Thoracic aorta (tissue), 2 donors: ENCODE measurements at regions not wholly inside any gene's neighbourhood (a gene's known extent, or its start where the extent isn't known, plus 50 kb on each side); places are given as distances from the start of the nearest gene placed in this dataset.

ENCODE experiments used
- ATAC-seq: fragments of 150-250 bp; one replicate; pipeline ENCODE4 v1.8.0; 2017; ENCODE audit warnings: low read depth; ENCODE audit not compliant: insufficient number of reproducible peaks, low FRiP score
- DNase-seq: peaks from one replicate; pipeline ENCODE4 v3.0.0-alpha.2; 2020; ENCODE audit warnings: low spot score
- H3K27ac ChIP-seq, 2 donors: fragments of 200-600 bp; sonication (generic); 1 replicate in 1 of 2; 2 replicates in 1 of 2; pipeline ENCODE4 v1.5.1; 2016; ENCODE audit warnings: mild to moderate bottlenecking in 2 of 2, moderate library complexity in 2 of 2
- H3K27me3 ChIP-seq: fragments of 200-600 bp; sonication (generic); replicated peaks from 2 replicates; pipeline ENCODE4 v1.6.0; 2016; ENCODE audit warnings: mild to moderate bottlenecking; ENCODE audit not compliant: insufficient read depth
- H3K36me3 ChIP-seq: fragments of 200-600 bp; sonication (generic); one replicate; pipeline ENCODE4 v1.5.1; 2016
- H3K4me1 ChIP-seq, 2 donors: fragments of 200-600 bp; sonication (generic); 1 replicate in 1 of 2; 2 replicates in 1 of 2; pipeline versions ENCODE4 v1.5.1 to v1.6.0; 2016; ENCODE audit warnings: low read depth in 2 of 2, mild to moderate bottlenecking in 1 of 2; ENCODE audit not compliant: control insufficient read depth in 1 of 2
- H3K4me3 ChIP-seq: fragments of 200-600 bp; sonication (generic); 2 replicates; pipeline ENCODE4 v1.5.1; 2016; ENCODE audit warnings: mild to moderate bottlenecking
- H3K9me3 ChIP-seq: fragments of 200-600 bp; sonication (generic); 2 replicates; pipeline ENCODE4 v1.5.1; 2016
- TF ChIP-seq, protein P1 (sequence below): fragments of 200-600 bp; sonication (generic); IDR thresholded peaks from one replicate; pipeline ENCODE4 v1.5.1; 2019; ENCODE audit warnings: antibody characterized with exemption

DNA sequence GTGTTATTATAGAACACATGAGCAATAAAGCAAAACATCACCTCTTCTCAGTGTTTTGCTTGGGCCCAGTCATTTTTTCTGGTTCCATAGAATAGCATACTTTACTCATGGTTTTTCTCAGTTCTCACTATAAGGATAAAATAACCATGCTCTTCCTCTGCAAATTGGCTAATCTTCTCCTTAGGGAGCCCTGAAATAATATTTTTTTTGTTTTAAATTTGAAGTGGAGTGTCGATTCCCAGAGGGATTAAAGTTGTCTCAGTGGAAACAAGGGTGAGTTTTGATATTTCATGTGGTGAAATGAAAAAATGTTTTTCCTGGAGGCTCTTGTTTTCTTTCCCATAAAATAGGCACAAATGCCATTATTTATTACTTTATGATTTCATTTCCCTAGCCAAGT, 127.3 kb downstream of the NOC3L start:
- H3K4me3 ChIP-seq, result no peak overlapping the region
- peaks cover 3 to 11% of the 10 kb centered on the region in 2 donors for H3K4me1 ChIP-seq
- H3K36me3 ChIP-seq, result peaks cover 4% of the 10 kb centered on the region
- H3K27ac ChIP-seq, result no peak overlapping the region
- ATAC-seq, result no peak
- TF ChIP-seq, protein P1, sequence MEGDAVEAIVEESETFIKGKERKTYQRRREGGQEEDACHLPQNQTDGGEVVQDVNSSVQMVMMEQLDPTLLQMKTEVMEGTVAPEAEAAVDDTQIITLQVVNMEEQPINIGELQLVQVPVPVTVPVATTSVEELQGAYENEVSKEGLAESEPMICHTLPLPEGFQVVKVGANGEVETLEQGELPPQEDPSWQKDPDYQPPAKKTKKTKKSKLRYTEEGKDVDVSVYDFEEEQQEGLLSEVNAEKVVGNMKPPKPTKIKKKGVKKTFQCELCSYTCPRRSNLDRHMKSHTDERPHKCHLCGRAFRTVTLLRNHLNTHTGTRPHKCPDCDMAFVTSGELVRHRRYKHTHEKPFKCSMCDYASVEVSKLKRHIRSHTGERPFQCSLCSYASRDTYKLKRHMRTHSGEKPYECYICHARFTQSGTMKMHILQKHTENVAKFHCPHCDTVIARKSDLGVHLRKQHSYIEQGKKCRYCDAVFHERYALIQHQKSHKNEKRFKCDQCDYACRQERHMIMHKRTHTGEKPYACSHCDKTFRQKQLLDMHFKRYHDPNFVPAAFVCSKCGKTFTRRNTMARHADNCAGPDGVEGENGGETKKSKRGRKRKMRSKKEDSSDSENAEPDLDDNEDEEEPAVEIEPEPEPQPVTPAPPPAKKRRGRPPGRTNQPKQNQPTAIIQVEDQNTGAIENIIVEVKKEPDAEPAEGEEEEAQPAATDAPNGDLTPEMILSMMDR, result no peak
- no peaks in the 10 kb centered on the region for H3K27me3 ChIP-seq
- no peaks in the 10 kb centered on the region for H3K9me3 ChIP-seq
- no peak for DNase-seq

DNA sequence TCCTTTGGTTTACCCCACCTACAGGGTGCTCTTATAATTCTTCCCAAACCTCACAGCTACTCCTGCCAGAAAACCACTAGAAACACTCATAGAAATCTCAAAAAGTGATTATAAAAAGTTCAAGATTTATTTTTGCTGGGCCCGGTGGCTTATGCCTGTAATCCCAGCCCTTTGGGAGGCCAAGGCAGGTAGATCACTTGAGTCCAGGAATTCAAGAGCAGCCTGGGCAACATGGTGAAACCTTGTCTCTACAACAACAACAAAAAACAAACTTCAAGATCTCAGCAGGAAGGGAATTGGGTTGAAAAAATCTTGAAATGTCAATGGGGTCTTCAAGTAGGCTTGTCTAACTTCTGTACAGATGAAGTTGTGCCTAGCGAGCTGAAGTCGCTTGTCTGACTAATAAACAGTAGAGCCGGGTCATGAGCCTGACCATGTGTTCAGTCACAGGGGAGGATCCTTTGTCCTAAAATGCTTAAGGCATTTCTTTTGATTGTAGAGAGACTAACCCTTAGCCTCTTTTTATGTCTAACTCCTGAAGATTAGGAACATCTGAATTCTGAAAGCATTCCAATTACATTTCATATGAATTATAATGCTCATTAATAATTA, 124.6 kb downstream of the NOC3L start:
- no peak for DNase-seq
- Histone ChIP-seq H3K27ac (no peak overlapping the region), H3K4me3 (no peak overlapping the region), H3K4me1 (peaks cover 3 to 17% of the 10 kb centered on the region in 2 donors), H3K9me3 (no peaks in the 10 kb centered on the region), H3K36me3 (peaks cover 4% of the 10 kb centered on the region), H3K27me3 (no peaks in the 10 kb centered on the region)
- no peak for ATAC-seq
- TF ChIP-seq, protein P1, result no peak

DNA sequence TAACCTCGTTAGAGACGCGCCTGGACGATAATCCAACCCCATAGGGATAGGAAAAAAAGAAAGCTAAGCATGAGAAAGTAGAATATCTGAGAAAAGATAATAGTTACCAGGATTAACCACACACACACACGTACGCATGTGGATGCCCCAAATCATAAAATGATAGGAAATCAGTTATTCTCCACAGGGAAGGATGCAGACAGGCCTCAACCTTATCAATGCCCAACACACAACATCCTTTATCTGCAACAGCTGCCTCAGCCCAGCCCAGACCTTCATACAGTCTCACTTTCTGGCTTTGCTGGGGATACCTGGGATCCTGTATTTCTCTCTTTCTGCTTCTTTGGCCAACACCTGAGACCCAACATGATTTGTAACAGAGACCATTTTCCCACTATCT, 123.0 kb downstream of the NOC3L start:
- Histone ChIP-seq H3K9me3 (no peaks in the 10 kb centered on the region), H3K27ac (no peak overlapping the region), H3K36me3 (no peaks in the 10 kb centered on the region), H3K4me1 (peaks cover 3 to 17% of the 10 kb centered on the region in 2 donors), H3K27me3 (no peaks in the 10 kb centered on the region), H3K4me3 (no peak overlapping the region)
- DNase-seq (no peak), ATAC-seq (no peak)
- TF ChIP-seq, protein P1, result no peak

DNA sequence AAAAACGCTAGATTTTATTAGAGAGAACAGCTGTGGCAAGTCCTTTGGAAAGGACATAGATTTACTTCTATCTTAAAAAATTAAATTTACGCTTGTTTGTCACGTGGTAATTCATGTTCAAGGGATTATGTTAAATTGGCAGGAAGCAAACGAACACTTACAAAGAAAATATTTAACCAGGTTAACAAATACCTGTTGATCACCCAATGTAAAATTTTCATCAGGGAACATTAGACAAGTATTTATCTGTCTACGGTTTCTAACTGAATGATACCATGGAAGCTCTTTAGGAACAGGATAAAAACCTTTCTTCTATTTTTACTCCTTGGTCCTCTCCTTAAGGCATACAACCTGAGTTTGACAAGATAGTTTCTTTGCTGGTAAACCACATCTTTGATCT, 122.2 kb downstream of the NOC3L start:
- no peaks in the 10 kb centered on the region for H3K36me3 ChIP-seq
- ATAC-seq (no peak), DNase-seq (no peak)
- H3K4me1 ChIP-seq, result peaks cover 0 to 11% of the 10 kb centered on the region in 2 donors
- H3K9me3 ChIP-seq, result no peaks in the 10 kb centered on the region
- no peak overlapping the region for H3K4me3 ChIP-seq
- no peaks in the 10 kb centered on the region for H3K27me3 ChIP-seq
- TF ChIP-seq, protein P1, result no peak
- H3K27ac ChIP-seq, result no peak overlapping the region

DNA sequence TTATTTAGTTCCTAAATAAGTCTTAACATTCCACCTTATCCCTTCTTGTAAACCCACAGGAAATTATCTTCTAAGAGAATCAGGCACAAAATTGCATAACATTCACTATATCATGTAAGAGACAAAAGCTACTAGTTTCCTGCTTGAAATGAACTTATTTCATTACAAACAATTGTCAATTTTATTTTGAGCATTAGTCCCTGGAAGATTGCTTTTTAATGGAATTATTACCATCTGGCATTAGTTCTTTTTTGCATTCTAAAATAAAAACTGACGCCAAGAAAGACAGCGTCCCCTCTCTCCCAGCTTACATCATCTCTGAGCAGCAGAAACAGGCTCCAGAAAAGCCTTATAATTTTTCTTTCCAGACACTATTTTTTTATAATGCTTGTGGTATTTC, 121.8 kb downstream of the NOC3L start:
- Histone ChIP-seq H3K27ac (no peak overlapping the region), H3K9me3 (no peaks in the 10 kb centered on the region), H3K36me3 (peaks cover under 1% of the 10 kb centered on the region), H3K4me1 (peaks cover 0 to 7% of the 10 kb centered on the region in 2 donors), H3K27me3 (no peaks in the 10 kb centered on the region), H3K4me3 (no peak overlapping the region)
- ATAC-seq (no peak), DNase-seq (no peak)
- TF ChIP-seq, protein P1, result no peak
